GM12878 (cell line): ENCODE measurements at regions not wholly inside any gene's neighbourhood (a gene's known extent, or its start where the extent isn't known, plus 50 kb on each side); places are given as distances from the start of the nearest gene placed in this dataset.

Experiments
- ATAC-seq: fragments of 200-7000 bp; cut with Tn5 transposase; 3 replicates; pipeline ENCODE4 v1.9.1; 2020; ENCODE audit warnings: mild to moderate bottlenecking, moderate library complexity
- BruUV-seq: library from RNA; stranded (reverse); fragments of 400-500 nt; replicated peaks from 2 replicates; lab custom pipeline; 2021; lab: Mats Ljungman, UMichigan
- CTCF ChIA-PET: fragments of 300-600 bp; sonication (Branson Sonifier 250); formaldehyde crosslinking; extraction: SDS; loops from one replicate; lab custom pipeline; 2021; ENCODE audit warnings: inconsistent platforms; lab: Yijun Ruan, JAX
- POLR2A ChIA-PET: fragments of 350-600 bp; formaldehyde crosslinking; extraction: SDS; loops from one replicate; lab custom pipeline; 2021; ENCODE audit warnings: inconsistent platforms; lab: Charles Lee
- RAD21 ChIA-PET: fragments of 300-600 bp; sonication (Branson Sonifier 250); formaldehyde crosslinking; loops from one replicate; lab custom pipeline; 2023; ENCODE audit warnings: antibody characterized with exemption; ENCODE audit not compliant: unreplicated experiment; lab: Charles Lee
- SMC1A ChIA-PET: fragments of 300-600 bp; sonication (Branson Sonifier 250); formaldehyde crosslinking; loops from one replicate; lab custom pipeline; 2023; ENCODE audit not compliant: unreplicated experiment, uncharacterized antibody; lab: Charles Lee
- DNase-seq: peaks from one replicate; pipeline ENCODE4 v3.0.0-alpha.2; 2011; ENCODE audit warnings: low read depth, low spot score
- FAIRE-seq: peaks from 3 replicates; lab custom pipeline; 2011; peaks lifted over from hg19 to GRCh38; lab: Jason Lieb, UNC
- H2AFZ ChIP-seq: 2 replicates; pipeline ENCODE4 v1.6.0; 2011; ENCODE audit warnings: low read depth, low read length, control low read depth; ENCODE audit not compliant: control insufficient read depth
- H3K27ac ChIP-seq: 2 replicates; pipeline ENCODE4 v1.5.1; 2011; ENCODE audit warnings: control low read depth; ENCODE audit not compliant: control insufficient read depth, insufficient read depth
- H3K27me3 ChIP-seq, 2 experiments: replicated peaks in 1 of 2; 2 replicates each; pipeline versions ENCODE4 v1.6.0 to v1.6.1; 2011; ENCODE audit warnings: low read length in 1 of 2; ENCODE audit not compliant: control insufficient read depth in 2 of 2, insufficient read depth in 2 of 2
- H3K36me3 ChIP-seq, 2 experiments: 2 replicates each; pipeline ENCODE4 v1.5.1; 2011; ENCODE audit warnings: low read length in 1 of 2; ENCODE audit not compliant: control insufficient read depth in 2 of 2, insufficient read depth in 2 of 2
- H3K4me1 ChIP-seq: 2 replicates; pipeline ENCODE4 v1.6.1; 2011; ENCODE audit warnings: mild to moderate bottlenecking, low read length, moderate library complexity, mixed read lengths; ENCODE audit not compliant: control insufficient read depth, insufficient read depth
- H3K4me2 ChIP-seq: 2 replicates; pipeline ENCODE4 v1.6.0; 2011; ENCODE audit warnings: control low read depth; ENCODE audit not compliant: control insufficient read depth, insufficient read depth
- H3K4me3 ChIP-seq: fragments of 200-600 bp; sonication (generic); 2 replicates; pipeline ENCODE4 v1.5.1; 2016
- H3K79me2 ChIP-seq: 2 replicates; pipeline ENCODE4 v1.6.0; 2011; ENCODE audit warnings: low read length; ENCODE audit not compliant: control insufficient read depth, insufficient read depth
- H3K9ac ChIP-seq: 2 replicates; pipeline ENCODE4 v1.8.0; 2011; ENCODE audit warnings: low read length, control low read depth, mixed read lengths; ENCODE audit not compliant: control insufficient read depth, insufficient read depth
- H3K9me3 ChIP-seq: replicated peaks from 3 replicates; pipeline ENCODE4 v1.5.1; 2011; ENCODE audit warnings: mild to moderate bottlenecking, low read length; ENCODE audit not compliant: control insufficient read depth, insufficient read depth
- H4K20me1 ChIP-seq: 2 replicates; pipeline ENCODE4 v1.6.0; 2011; ENCODE audit not compliant: control insufficient read depth, insufficient read depth
- CBX5 ChIP-seq: sonication (generic); IDR thresholded peaks from 2 replicates; pipeline ENCODE4 v1.6.1; 2016; ENCODE audit warnings: low read depth, moderate library complexity, mild to moderate bottlenecking, inconsistent platforms
- CHD1 ChIP-seq: IDR thresholded peaks from 2 replicates; pipeline ENCODE4 v1.6.1; 2012; ENCODE audit warnings: low read depth, low read length, improper control_type of control experiment
- EP300 ChIP-seq, 2 experiments: fragments of 150-350 bp in 1 of 2; IDR thresholded peaks; 2 replicates each; pipeline ENCODE4 v1.6.1; 2011 to 2012; ENCODE audit warnings: low read depth in 2 of 2, low read length in 2 of 2, borderline replicate concordance in 1 of 2, improper control_type of control experiment in 1 of 2, inconsistent platforms in 1 of 2; ENCODE audit not compliant: control insufficient read depth in 1 of 2
- HCFC1 ChIP-seq: fragments of 150-350 bp; IDR thresholded peaks from 2 replicates; pipeline ENCODE4 v1.6.1; 2014; ENCODE audit warnings: low read length
- HSF1 ChIP-seq: fragments of 150-350 bp; IDR thresholded peaks from 2 replicates; pipeline ENCODE4 v1.6.1; 2014; ENCODE audit warnings: mild to moderate bottlenecking, low read depth, low read length
- KAT2A ChIP-seq: conservative IDR thresholded peaks from 2 replicates; pipeline ENCODE4 v1.6.1; 2011; ENCODE audit warnings: low read depth, low read length; ENCODE audit not compliant: control insufficient read depth
- MLLT1 ChIP-seq: fragments of 450-650 bp; IDR thresholded peaks from 2 replicates; pipeline ENCODE4 v1.6.1; 2016; ENCODE audit warnings: mild to moderate bottlenecking
- POU2F2 ChIP-seq: IDR thresholded peaks from 3 replicates; pipeline ENCODE4 v1.6.1; 2011; ENCODE audit warnings: low read depth, mild to moderate bottlenecking, low read length, borderline replicate concordance
- RBBP5 ChIP-seq: fragments of 200-600 bp; sonication (generic); conservative IDR thresholded peaks from 2 replicates; pipeline ENCODE4 v1.6.1; 2016
- RUNX3 ChIP-seq: IDR thresholded peaks from 2 replicates; pipeline ENCODE4 v1.6.1; 2012; ENCODE audit warnings: low read length, inconsistent platforms
- SMAD1 ChIP-seq: fragments of 450-650 bp; IDR thresholded peaks from 2 replicates; pipeline ENCODE4 v1.6.1; 2018; ENCODE audit warnings: mild to moderate bottlenecking, low read depth; ENCODE audit not compliant: partially characterized antibody
- SMC3 ChIP-seq: IDR thresholded peaks from 2 replicates; pipeline ENCODE4 v1.6.1; 2011; ENCODE audit warnings: low read length, improper control_type of control experiment, borderline replicate concordance
- STAT1 ChIP-seq: fragments of 450-650 bp; conservative IDR thresholded peaks from 2 replicates; pipeline ENCODE4 v1.6.1; 2014; ENCODE audit warnings: antibody characterized with exemption, mild to moderate bottlenecking
- STAT3 ChIP-seq: IDR thresholded peaks from 2 replicates; pipeline ENCODE4 v1.6.1; 2011; ENCODE audit warnings: low read depth, low read length, improper control_type of control experiment
- TCF12 ChIP-seq: IDR thresholded peaks from 2 replicates; pipeline ENCODE4 v1.6.1; 2011; ENCODE audit warnings: low read depth, mild to moderate bottlenecking, low read length
- ZNF622 ChIP-seq: fragments of 450-650 bp; IDR thresholded peaks from 2 replicates; pipeline ENCODE4 v1.6.1; 2017; ENCODE audit warnings: mild to moderate bottlenecking, inconsistent platforms
- WGBS: methylation state at CpG from one replicate; pipeline ENCODE4 v1.1.6; 2016; ENCODE audit warnings: low lambda C conversion rate; ENCODE audit not compliant: insufficient replicate concordance, insufficient coverage; ENCODE audit errors: missing lambda C conversion rate; 5-methylcytosine and 5-hydroxymethylcytosine counted together
- in situ Hi-C: fragments of 300-500 bp; cut with MboI; formaldehyde crosslinking; loops from 9 replicates; pipeline ENCODE4 v1.14.3; 2018; ENCODE audit warnings: mixed read lengths
- intact Hi-C: fragments of 100-400 bp; cut with micrococcal nuclease; formaldehyde crosslinking; loops from one replicate; pipeline ENCODE4 v1.14.2; 2022; ENCODE audit not compliant: unreplicated experiment

GRCh38 chr20:22442318-22442717, 142.1 kb downstream of the FOXA2 start:
- Histone ChIP-seq H3K27ac (no peak overlapping the region), H4K20me1 (no peaks in the 10 kb centered on the region), H2AFZ (no peak overlapping the region), H3K4me1 (no peaks in the 10 kb centered on the region), H3K4me2 (no peak overlapping the region), H3K36me3 (no peaks in the 10 kb centered on the region), H3K9ac (no peak overlapping the region), H3K9me3 (no peaks in the 10 kb centered on the region), H3K4me3 (no peak overlapping the region), H3K27me3 (no peaks in the 10 kb centered on the region; a peak in 1 of 4 replicates), H3K79me2 (no peaks in the 10 kb centered on the region)
- ChIA-PET RAD21 (no interaction called here), SMC1A (no interaction called here), POLR2A (no interaction called here), CTCF (no interaction called here)
- FAIRE-seq (no peak), ATAC-seq (no peak), DNase-seq (no peak)
- in situ Hi-C loops (no loop called here), intact Hi-C loops (no loop called here)
- WGBS = 50% methylated on average over 7 of the region's 7 CpGs
- BruUV-seq = no TSS peak
- TF ChIP-seq HSF1 = no peak
- TF ChIP-seq EP300 (IDR thresholded peaks at IDR 0.05; ENCODE audit: borderline replicate concordance in 1 of 2, control insufficient read depth in 1 of 2, low read depth in 2 of 2, low read length in 2 of 2) = no peak
- no peak for TF ChIP-seq RUNX3
- no peak for TF ChIP-seq HCFC1
- no peak for TF ChIP-seq RBBP5
- no peak for TF ChIP-seq KAT2A
- TF ChIP-seq STAT1 = no peak
- no peak for TF ChIP-seq CBX5
- TF ChIP-seq SMAD1 = no peak
- TF ChIP-seq CHD1 = no peak
- TF ChIP-seq STAT3 = no peak
- no peak for TF ChIP-seq SMC3
- no peak for TF ChIP-seq POU2F2
- TF ChIP-seq MLLT1 = no peak
- no peak for TF ChIP-seq TCF12
- TF ChIP-seq ZNF622 = no peak
